ENCODE measurements at regions not wholly inside any gene's neighbourhood (a gene's known extent, or its start where the extent isn't known, plus 50 kb on each side); places are given as distances from the start of the nearest gene placed in this dataset.

DNA sequence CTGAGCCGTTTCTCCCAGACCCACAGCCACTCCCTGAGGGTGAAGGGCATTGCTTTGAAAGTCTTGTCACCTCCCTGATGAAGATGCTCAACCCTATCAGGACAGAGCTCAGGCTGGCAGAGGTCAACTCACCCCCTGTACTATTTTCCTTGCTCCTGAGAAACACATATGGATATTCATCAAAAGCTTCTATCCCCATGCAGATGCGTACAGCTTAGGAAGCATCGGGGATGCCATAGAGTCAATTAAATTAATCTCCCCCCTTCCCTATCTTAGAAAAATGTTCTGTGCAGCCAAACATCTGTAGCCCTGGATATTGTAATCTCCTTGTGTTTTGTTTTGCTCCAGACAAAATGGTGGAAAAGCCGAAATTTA, 67.2 kb downstream of the EMX2 start:
- Histone ChIP-seq H3K4me1 (ENCODE audit: control insufficient read depth in 2 of 3, insufficient read depth in 2 of 3, low read depth in 1 of 3, low read length in 3 of 3) (no peaks in the 10 kb centered on the region), H3K36me3 (ENCODE audit: control insufficient read depth in 2 of 3, insufficient read depth in 3 of 3, low read length in 3 of 3) (no peaks in the 10 kb centered on the region), H3K9me3 (ENCODE audit: control insufficient read depth in 2 of 3, insufficient read depth in 1 of 3, low read length in 3 of 3) (no peaks in the 10 kb centered on the region), H3K27me3 (ENCODE audit: control insufficient read depth, insufficient read depth, low read length) (no peaks in the 10 kb centered on the region), H3K9ac (ENCODE audit: low read length in 3 of 3) (no peak overlapping the region), H3K4me3 (ENCODE audit: low read length in 3 of 3) (no peak overlapping the region), H3K27ac (ENCODE audit: low read depth in 2 of 2, low read length in 2 of 2) (no peak overlapping the region)
- intact Hi-C loops (cut with DNase I) = no loop called here
- FAIRE-seq (no peak), DNase-seq (peak in 1 of 5 donors; percentile 6)
- TF ChIP-seq, protein P1, sequence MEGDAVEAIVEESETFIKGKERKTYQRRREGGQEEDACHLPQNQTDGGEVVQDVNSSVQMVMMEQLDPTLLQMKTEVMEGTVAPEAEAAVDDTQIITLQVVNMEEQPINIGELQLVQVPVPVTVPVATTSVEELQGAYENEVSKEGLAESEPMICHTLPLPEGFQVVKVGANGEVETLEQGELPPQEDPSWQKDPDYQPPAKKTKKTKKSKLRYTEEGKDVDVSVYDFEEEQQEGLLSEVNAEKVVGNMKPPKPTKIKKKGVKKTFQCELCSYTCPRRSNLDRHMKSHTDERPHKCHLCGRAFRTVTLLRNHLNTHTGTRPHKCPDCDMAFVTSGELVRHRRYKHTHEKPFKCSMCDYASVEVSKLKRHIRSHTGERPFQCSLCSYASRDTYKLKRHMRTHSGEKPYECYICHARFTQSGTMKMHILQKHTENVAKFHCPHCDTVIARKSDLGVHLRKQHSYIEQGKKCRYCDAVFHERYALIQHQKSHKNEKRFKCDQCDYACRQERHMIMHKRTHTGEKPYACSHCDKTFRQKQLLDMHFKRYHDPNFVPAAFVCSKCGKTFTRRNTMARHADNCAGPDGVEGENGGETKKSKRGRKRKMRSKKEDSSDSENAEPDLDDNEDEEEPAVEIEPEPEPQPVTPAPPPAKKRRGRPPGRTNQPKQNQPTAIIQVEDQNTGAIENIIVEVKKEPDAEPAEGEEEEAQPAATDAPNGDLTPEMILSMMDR (IDR thresholded peaks at IDR 0.05; ENCODE audit: borderline replicate concordance, extremely low read depth, insufficient read depth) = no peak

DNA sequence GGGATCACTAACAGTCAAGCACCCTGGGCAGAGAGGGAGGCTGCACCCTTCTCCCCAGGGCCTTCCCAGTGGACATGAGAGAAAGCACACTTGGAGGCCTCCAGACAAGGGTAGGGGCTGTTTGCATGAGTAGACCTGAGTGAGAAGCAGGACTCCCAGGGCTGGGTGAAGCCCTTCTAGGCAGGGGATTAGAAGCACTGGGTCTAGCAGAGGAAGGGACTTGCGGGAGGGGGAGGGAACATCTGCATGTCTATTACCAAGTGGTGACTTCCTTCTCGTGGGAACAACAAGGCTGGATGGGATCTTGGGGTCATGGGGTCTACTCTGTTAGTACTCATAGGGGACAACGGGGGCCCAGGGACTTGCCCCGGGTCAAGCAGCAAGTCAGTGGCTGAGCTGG, 67.8 kb downstream of the EMX2 start:
- Histone ChIP-seq H3K9me3 (ENCODE audit: control insufficient read depth in 2 of 3, insufficient read depth in 1 of 3, low read length in 3 of 3) (no peaks in the 10 kb centered on the region), H3K27me3 (ENCODE audit: control insufficient read depth, insufficient read depth, low read length) (no peaks in the 10 kb centered on the region), H3K9ac (ENCODE audit: low read length in 3 of 3) (no peak overlapping the region), H3K36me3 (ENCODE audit: control insufficient read depth in 2 of 3, insufficient read depth in 3 of 3, low read length in 3 of 3) (no peaks in the 10 kb centered on the region), H3K27ac (ENCODE audit: low read depth in 2 of 2, low read length in 2 of 2) (no peak overlapping the region), H3K4me1 (ENCODE audit: control insufficient read depth in 2 of 3, insufficient read depth in 2 of 3, low read depth in 1 of 3, low read length in 3 of 3) (no peaks in the 10 kb centered on the region), H3K4me3 (ENCODE audit: low read length in 3 of 3) (no peak overlapping the region)
- TF ChIP-seq, protein P1 (IDR thresholded peaks at IDR 0.05; ENCODE audit: borderline replicate concordance, extremely low read depth, insufficient read depth) = no peak
- intact Hi-C loops (cut with DNase I) = no loop called here
- FAIRE-seq (no peak), DNase-seq (no peak)

DNA sequence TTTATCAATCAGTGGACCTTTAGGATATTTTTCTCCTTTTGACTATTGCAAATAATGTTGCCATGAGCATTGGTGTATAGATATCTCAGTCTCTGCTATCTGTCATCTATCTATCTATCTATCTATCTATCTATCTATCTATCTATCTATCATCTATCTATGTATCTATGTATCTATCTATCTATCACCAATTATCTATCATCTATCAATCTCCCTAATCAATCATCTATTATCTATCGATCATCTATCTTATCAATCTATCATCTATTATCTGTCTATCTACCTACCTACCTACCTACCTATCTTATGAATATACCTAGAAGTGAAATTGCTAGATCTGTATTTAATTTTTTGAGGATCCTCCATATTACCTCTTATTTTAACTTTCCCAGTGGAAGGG, 69.6 kb downstream of the EMX2 start:
- DNase-seq = no peak
- H3K36me3 ChIP-seq (ENCODE audit: control insufficient read depth in 2 of 3, insufficient read depth in 3 of 3, low read length in 3 of 3) = no peaks in the 10 kb centered on the region
- intact Hi-C loops (cut with DNase I) = no loop called here
- no peak overlapping the region for H3K9ac ChIP-seq (ENCODE audit: low read length in 3 of 3)
- H3K9me3 ChIP-seq (ENCODE audit: control insufficient read depth in 2 of 3, insufficient read depth in 1 of 3, low read length in 3 of 3) = no peaks in the 10 kb centered on the region
- no peak overlapping the region for H3K27ac ChIP-seq (ENCODE audit: low read depth in 2 of 2, low read length in 2 of 2)
- no peak for FAIRE-seq
- H3K4me1 ChIP-seq (ENCODE audit: control insufficient read depth in 2 of 3, insufficient read depth in 2 of 3, low read depth in 1 of 3, low read length in 3 of 3) = no peaks in the 10 kb centered on the region
- H3K4me3 ChIP-seq (ENCODE audit: low read length in 3 of 3) = no peak overlapping the region
- H3K27me3 ChIP-seq (ENCODE audit: control insufficient read depth, insufficient read depth, low read length) = no peaks in the 10 kb centered on the region
- TF ChIP-seq, protein P1 (IDR thresholded peaks at IDR 0.05; ENCODE audit: borderline replicate concordance, extremely low read depth, insufficient read depth) = no peak

DNA sequence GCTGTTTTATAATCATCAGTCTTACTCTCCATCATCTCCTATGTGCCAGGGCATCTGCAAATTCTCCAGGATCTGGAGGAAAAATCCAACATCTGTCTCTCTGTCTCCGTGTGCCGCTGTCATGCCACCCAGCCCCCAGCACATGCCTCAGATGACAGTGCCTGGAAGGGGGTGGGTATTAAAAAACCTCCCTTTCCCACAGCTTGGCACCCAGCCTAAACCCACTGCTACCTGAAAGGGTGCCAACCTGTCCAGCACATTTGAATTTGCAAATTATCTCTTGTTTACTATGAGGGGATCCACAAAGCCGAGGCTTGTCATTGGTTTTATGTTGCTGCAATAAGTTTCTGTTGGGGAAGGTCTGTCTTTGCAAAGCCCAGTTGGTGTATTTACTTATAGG, 73.1 kb downstream of the EMX2 start:
- no peaks in the 10 kb centered on the region for H3K9me3 ChIP-seq (ENCODE audit: control insufficient read depth in 2 of 3, insufficient read depth in 1 of 3, low read length in 3 of 3)
- H3K4me3 ChIP-seq (ENCODE audit: low read length in 3 of 3) = no peak overlapping the region
- FAIRE-seq (no peak), DNase-seq (no peak)
- H3K27ac ChIP-seq (ENCODE audit: low read depth in 2 of 2, low read length in 2 of 2) = no peak overlapping the region
- H3K27me3 ChIP-seq (ENCODE audit: control insufficient read depth, insufficient read depth, low read length) = no peaks in the 10 kb centered on the region
- no peak overlapping the region for H3K9ac ChIP-seq (ENCODE audit: low read length in 3 of 3)
- no peaks in the 10 kb centered on the region for H3K36me3 ChIP-seq (ENCODE audit: control insufficient read depth in 2 of 3, insufficient read depth in 3 of 3, low read length in 3 of 3)
- no peaks in the 10 kb centered on the region for H3K4me1 ChIP-seq (ENCODE audit: control insufficient read depth in 2 of 3, insufficient read depth in 2 of 3, low read depth in 1 of 3, low read length in 3 of 3)
- intact Hi-C loops (cut with DNase I) = no loop called here
- TF ChIP-seq, protein P1 (IDR thresholded peaks at IDR 0.05; ENCODE audit: borderline replicate concordance, extremely low read depth, insufficient read depth) = no peak
